ENCODE measurements at regions not wholly inside any gene's neighbourhood (a gene's known extent, or its start where the extent isn't known, plus 50 kb on each side); places are given as distances from the start of the nearest gene placed in this dataset.
A peak's percentile ranks its signal among the peaks of the same experiment; 100 is the strongest.

GRCh38 chr1:185487936-185488335 is 170.9 kb upstream of the IVNS1ABP start:
- H3K4me3 ChIP-seq = no peak overlapping the region
- TF ChIP-seq CTCF (IDR thresholded peaks at IDR 0.05) = no peak
- ATAC-seq (ENCODE audit: insufficient number of reproducible peaks, low FRiP score, low read depth) (no peak), DNase-seq (ENCODE audit: low spot score) (no peak)
- H3K9me3 ChIP-seq = no peaks in the 10 kb centered on the region
- H3K27me3 ChIP-seq (replicated peaks; ENCODE audit: insufficient read depth) = no peaks in the 10 kb centered on the region
- H3K36me3 ChIP-seq = no peaks in the 10 kb centered on the region
- peaks cover 0 to 4% of the 10 kb centered on the region in 2 donors for H3K4me1 ChIP-seq (ENCODE audit: control insufficient read depth in 1 of 2, low read depth in 2 of 2)
- no peak overlapping the region for H3K27ac ChIP-seq

DNA sequence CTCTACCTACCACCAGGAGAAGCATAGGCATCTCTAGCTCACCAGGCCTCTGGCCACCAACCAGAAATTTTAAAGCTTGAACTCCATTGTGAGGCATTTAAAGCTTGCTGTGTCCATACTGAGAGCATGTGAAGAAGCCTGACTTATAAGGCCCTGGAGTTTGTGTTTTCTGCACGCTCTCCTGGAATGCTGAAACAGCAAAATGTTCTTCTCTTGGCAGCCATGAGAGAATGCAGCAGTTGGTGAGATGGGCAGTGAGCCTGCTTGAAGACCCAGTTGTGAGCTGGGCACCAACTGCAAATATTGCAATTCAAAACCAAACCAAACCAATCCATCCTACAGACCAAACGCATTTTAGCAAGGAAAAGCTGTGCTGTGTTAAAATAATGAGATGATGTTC is 170.0 kb upstream of the IVNS1ABP start:
- DNase-seq (ENCODE audit: low spot score) = no peak
- no peaks in the 10 kb centered on the region for H3K27me3 ChIP-seq (replicated peaks; ENCODE audit: insufficient read depth)
- H3K4me3 ChIP-seq = no peak overlapping the region
- no peak for TF ChIP-seq CTCF (IDR thresholded peaks at IDR 0.05)
- ATAC-seq (ENCODE audit: insufficient number of reproducible peaks, low FRiP score, low read depth) = no peak
- no peak overlapping the region for H3K27ac ChIP-seq
- H3K4me1 ChIP-seq (ENCODE audit: control insufficient read depth in 1 of 2, low read depth in 2 of 2) = peaks cover 0 to 4% of the 10 kb centered on the region in 2 donors
- H3K9me3 ChIP-seq = no peaks in the 10 kb centered on the region
- no peaks in the 10 kb centered on the region for H3K36me3 ChIP-seq

DNA sequence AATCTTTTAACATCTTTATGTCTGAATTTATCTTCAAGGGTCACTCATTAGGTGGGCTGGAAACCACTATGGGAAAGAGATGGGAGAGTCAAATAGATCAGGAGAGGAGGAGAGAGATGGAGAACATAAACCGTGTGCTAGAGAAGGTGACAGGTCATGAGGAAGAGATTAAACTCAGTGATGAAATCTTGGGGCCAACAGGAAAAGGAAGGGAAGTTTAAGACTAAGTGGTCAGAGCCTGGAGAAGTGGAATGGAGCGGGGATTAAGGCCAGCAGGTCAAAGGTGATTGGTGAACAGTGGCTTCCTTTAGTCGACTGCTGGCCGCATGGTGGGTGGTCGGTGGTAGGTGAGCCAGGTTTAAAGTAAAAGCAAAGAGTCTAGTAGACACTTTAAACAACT is 169.3 kb upstream of the IVNS1ABP start:
- H3K9me3 ChIP-seq = no peaks in the 10 kb centered on the region
- H3K36me3 ChIP-seq = no peaks in the 10 kb centered on the region
- no peak overlapping the region for H3K27ac ChIP-seq
- no peak for TF ChIP-seq CTCF (IDR thresholded peaks at IDR 0.05)
- no peak for DNase-seq (ENCODE audit: low spot score)
- no peak for ATAC-seq (ENCODE audit: insufficient number of reproducible peaks, low FRiP score, low read depth)
- no peaks in the 10 kb centered on the region for H3K27me3 ChIP-seq (replicated peaks; ENCODE audit: insufficient read depth)
- H3K4me3 ChIP-seq = no peak overlapping the region
- H3K4me1 ChIP-seq (ENCODE audit: control insufficient read depth in 1 of 2, low read depth in 2 of 2) = peaks cover 0 to 4% of the 10 kb centered on the region in 2 donors

- no peak for TF ChIP-seq CTCF (IDR thresholded peaks at IDR 0.05)
- ATAC-seq (ENCODE audit: insufficient number of reproducible peaks, low FRiP score, low read depth) = peak; percentile 34
Observed at GRCh38 chr1:185483664-185484450, 166.8 kb upstream of the IVNS1ABP start.

DNA sequence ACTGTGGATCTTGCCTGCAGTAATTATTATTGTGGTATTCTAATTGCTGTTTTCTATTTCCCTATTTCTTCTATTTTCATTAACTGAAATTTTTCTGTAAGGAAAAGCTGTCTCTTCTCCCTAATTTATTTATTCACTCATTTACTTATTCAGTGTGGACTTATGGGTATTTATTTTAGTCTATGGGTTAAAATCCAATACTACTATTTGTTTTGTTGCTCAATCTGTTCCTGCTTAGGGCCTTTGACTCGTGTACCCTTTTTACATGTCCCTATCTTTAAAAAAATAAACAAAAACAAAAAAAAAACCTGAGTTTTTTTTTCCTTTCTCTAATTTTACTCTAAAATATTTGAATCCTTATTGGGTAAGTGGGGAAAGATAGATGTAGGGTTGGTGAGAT is 166.2 kb upstream of the IVNS1ABP start:
- TF ChIP-seq CTCF (IDR thresholded peaks at IDR 0.05) = no peak
- no peaks in the 10 kb centered on the region for H3K36me3 ChIP-seq
- no peak for ATAC-seq (ENCODE audit: insufficient number of reproducible peaks, low FRiP score, low read depth)
- no peaks in the 10 kb centered on the region for H3K27me3 ChIP-seq (replicated peaks; ENCODE audit: insufficient read depth)
- no peak overlapping the region for H3K4me3 ChIP-seq
- DNase-seq (ENCODE audit: low spot score) = no peak
- H3K4me1 ChIP-seq (ENCODE audit: control insufficient read depth in 1 of 2, low read depth in 2 of 2) = no peaks in the 10 kb centered on the region
- no peak overlapping the region for H3K27ac ChIP-seq
- no peaks in the 10 kb centered on the region for H3K9me3 ChIP-seq

More at GRCh38 chr1:185483664-185484450, 166.8 kb upstream of the IVNS1ABP start:
- Histone ChIP-seq H3K9me3 (no peaks in the 10 kb centered on the region), H3K4me1 (ENCODE audit: control insufficient read depth in 1 of 2, low read depth in 2 of 2) (peaks cover 0 to under 1% of the 10 kb centered on the region in 2 donors), H3K27ac (no peak overlapping the region), H3K4me3 (no peak overlapping the region), H3K36me3 (no peaks in the 10 kb centered on the region), H3K27me3 (replicated peaks; ENCODE audit: insufficient read depth) (no peaks in the 10 kb centered on the region)
- no peak for DNase-seq (ENCODE audit: low spot score)

All from thoracic aorta (tissue), 2 donors.